Adrenal gland (tissue), 5 donors: ENCODE measurements at regions not wholly inside any gene's neighbourhood (a gene's known extent, or its start where the extent isn't known, plus 50 kb on each side); places are given as distances from the start of the nearest gene placed in this dataset.

Source experiments
- POLR2A ChIP-seq, 2 donors: fragments of 450-650 bp; IDR thresholded peaks; one replicate each; pipeline ENCODE4 v1.6.1; 2017; ENCODE audit warnings: antibody characterized with exemption in 2 of 2, mild to moderate bottlenecking in 2 of 2, moderate library complexity in 1 of 2
- TF ChIP-seq, protein P1 (sequence below), 6 experiments: fragments of 450-650 bp in 4 of 6; fragments of 200-600 bp in 2 of 6; sonication (generic) in 1 of 6; IDR thresholded peaks; 1 replicate in 5 of 6; 2 replicates in 1 of 6; pipeline versions ENCODE4 v1.5.1 to v1.8.0; 2016 to 2021; ENCODE audit warnings: antibody characterized with exemption in 6 of 6, mild to moderate bottlenecking in 2 of 6, moderate library complexity in 1 of 6
- donor health status: DM: no; HTN: no; CAD: no.

DNA sequence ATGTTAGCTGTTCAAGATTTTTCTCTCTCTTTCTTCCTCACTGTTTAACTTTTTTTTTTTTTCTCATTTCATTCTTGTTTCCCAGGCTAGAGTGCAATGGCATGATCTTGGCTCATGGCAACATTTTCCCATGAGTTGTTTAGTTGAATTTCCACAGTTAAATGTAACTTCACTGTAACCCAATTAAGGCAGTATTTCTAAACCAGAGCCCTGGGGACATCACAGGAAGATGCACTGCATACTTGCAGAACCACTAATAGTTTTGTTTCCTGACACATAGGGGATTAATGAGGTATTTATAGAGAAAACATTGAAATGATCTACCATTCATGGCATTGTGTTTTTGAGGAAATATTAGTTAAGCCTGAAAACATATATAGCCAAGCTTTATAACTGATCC, 795.6 kb upstream of the GHITM start:
- no peak for TF ChIP-seq POLR2A (IDR thresholded peaks at IDR 0.05)
- TF ChIP-seq, protein P1, sequence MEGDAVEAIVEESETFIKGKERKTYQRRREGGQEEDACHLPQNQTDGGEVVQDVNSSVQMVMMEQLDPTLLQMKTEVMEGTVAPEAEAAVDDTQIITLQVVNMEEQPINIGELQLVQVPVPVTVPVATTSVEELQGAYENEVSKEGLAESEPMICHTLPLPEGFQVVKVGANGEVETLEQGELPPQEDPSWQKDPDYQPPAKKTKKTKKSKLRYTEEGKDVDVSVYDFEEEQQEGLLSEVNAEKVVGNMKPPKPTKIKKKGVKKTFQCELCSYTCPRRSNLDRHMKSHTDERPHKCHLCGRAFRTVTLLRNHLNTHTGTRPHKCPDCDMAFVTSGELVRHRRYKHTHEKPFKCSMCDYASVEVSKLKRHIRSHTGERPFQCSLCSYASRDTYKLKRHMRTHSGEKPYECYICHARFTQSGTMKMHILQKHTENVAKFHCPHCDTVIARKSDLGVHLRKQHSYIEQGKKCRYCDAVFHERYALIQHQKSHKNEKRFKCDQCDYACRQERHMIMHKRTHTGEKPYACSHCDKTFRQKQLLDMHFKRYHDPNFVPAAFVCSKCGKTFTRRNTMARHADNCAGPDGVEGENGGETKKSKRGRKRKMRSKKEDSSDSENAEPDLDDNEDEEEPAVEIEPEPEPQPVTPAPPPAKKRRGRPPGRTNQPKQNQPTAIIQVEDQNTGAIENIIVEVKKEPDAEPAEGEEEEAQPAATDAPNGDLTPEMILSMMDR (IDR thresholded peaks at IDR 0.05), result no peak
